ENCODE measurements at regions not wholly inside any gene's neighbourhood (a gene's known extent, or its start where the extent isn't known, plus 50 kb on each side); places are given as distances from the start of the nearest gene placed in this dataset.

DNA sequence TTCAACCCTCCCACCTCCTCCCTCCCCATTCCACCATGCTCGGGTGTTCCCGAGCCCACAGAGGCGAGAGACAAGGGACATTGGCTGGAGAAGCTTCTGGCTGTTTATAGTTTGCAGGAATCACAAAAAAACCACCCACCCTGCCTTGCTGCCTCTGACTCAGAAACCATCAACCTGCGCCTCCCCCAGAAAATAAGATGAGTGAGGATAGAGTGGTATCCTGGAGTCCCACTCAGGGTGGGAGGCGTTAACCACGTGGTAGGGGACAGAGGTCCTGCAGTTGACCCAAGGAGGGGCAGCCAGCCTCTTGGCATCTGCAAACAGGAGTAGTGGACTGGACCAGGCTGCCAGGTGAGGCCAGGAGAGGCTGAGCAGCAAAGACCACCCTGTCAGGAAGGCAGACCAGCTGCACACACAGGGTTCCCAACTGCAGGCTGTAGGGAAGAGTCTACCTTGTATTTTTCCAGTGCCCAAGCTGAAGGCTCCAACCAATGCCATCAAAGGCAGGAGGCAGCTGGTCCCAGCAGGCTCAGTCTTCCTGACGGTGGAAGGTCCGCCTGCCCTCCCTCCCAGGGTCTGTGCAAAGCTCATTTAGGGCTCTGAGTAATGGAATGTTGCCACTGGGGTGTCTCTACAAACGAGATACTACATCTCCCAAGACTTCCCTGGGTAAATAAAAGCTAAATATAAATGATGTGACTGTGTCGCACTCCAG is 201.5 kb upstream of the TNRC6C start:
- no peak overlapping the region for H3K9ac ChIP-seq (replicated peaks in 1 of 4; ENCODE audit: extremely low read depth in 1 of 4, low read depth in 3 of 4, low read length in 3 of 4)
- H3K4me3 ChIP-seq (ENCODE audit: extremely low read depth in 1 of 4, insufficient read depth in 2 of 4, low read depth in 3 of 4, low read length in 4 of 4), result no peak overlapping the region
- H3K56ac ChIP-seq (replicated peaks; ENCODE audit: insufficient read length, low read depth, low read length), result no peak overlapping the region
- WGBS, 2 experiments (ENCODE audit: extremely low coverage in 1 of 2, insufficient coverage in 1 of 2, insufficient read length in 1 of 2, insufficient replicate concordance in 2 of 2, low coverage in 1 of 2, low lambda C conversion rate in 2 of 2, missing lambda C conversion rate in 1 of 2), result 79% methylated on average over 10 of the region's 10 CpGs; no CpG with 5 or more reads in 1 of the 2 experiments
- H3K79me2 ChIP-seq (ENCODE audit: control insufficient read depth in 1 of 2, insufficient read depth in 2 of 2, low read length in 2 of 2), result no peaks in the 10 kb centered on the region
- H3K4ac ChIP-seq (replicated peaks; ENCODE audit: insufficient read length, low read depth, low read length), result no peak overlapping the region
- H2BK15ac ChIP-seq (ENCODE audit: low read length), result no peak overlapping the region
- no peak overlapping the region for H2AK5ac ChIP-seq (ENCODE audit: low read depth, low read length)
- DNase-seq (ENCODE audit: low read depth in 1 of 2, low spot score in 2 of 2) (no peak), FAIRE-seq (no peak)
- no peak overlapping the region for H2BK120ac ChIP-seq (replicated peaks; ENCODE audit: low read depth, low read length)
- no peaks in the 10 kb centered on the region for H3K36me3 ChIP-seq (ENCODE audit: control insufficient read depth in 2 of 4, insufficient read depth in 4 of 4, low read length in 3 of 4)
- no peak overlapping the region for H2BK5ac ChIP-seq (ENCODE audit: low read depth, low read length)
- H2BK12ac ChIP-seq (ENCODE audit: low read depth, low read length), result no peak overlapping the region
- no peaks in the 10 kb centered on the region for H4K20me1 ChIP-seq (replicated peaks in 1 of 2; ENCODE audit: control insufficient read depth in 1 of 2, insufficient read depth in 2 of 2, low read length in 2 of 2)
- no peak overlapping the region for H3K27ac ChIP-seq (ENCODE audit: low read depth, low read length)
- no peaks in the 10 kb centered on the region for H3K23me2 ChIP-seq (ENCODE audit: low read depth, low read length)
- POLR2A ChIA-PET (ENCODE audit: partially characterized antibody), result no interaction called here
- no peak overlapping the region for H3K14ac ChIP-seq (ENCODE audit: insufficient read length)
- CTCF ChIA-PET (ENCODE audit: partially characterized antibody), result interaction anchor here (0.7 to 6.0 kb wide), 9 partner anchors 15 to 215 kb away, joined by 3 to 42 read pairs (median 3); no protein-coding TSS in a partner anchor
- no peak overlapping the region for H3K4me2 ChIP-seq (ENCODE audit: insufficient read depth in 1 of 2, low read depth in 2 of 2, low read length in 2 of 2)
- no peak overlapping the region for H3K23ac ChIP-seq (ENCODE audit: insufficient read length)
- H3K4me1 ChIP-seq (replicated peaks in 1 of 4; ENCODE audit: control insufficient read depth in 3 of 4, insufficient read depth in 4 of 4, low read length in 3 of 4), result peaks cover 0 to 3% (median 0%) of the 10 kb centered on the region in 4 experiments; a peak in 2 of 7 replicates
- peaks cover 3 to 7% of the 10 kb centered on the region in 2 experiments; a peak in 1 of 4 replicates for H3K9me3 ChIP-seq (ENCODE audit: insufficient read depth in 2 of 2, low read depth in 1 of 2, low read length in 1 of 2)
- H3K27me3 ChIP-seq (replicated peaks in 1 of 4; ENCODE audit: control insufficient read depth in 3 of 4, extremely low read depth in 1 of 4, insufficient read depth in 3 of 4, low read length in 3 of 4), result no peaks in the 10 kb centered on the region; a peak in 1 of 7 replicates
- no peak overlapping the region for H2BK20ac ChIP-seq (ENCODE audit: low read length)
- no peaks in the 10 kb centered on the region for H3K79me1 ChIP-seq (ENCODE audit: low read depth, low read length)
- H4K91ac ChIP-seq (replicated peaks; ENCODE audit: insufficient read length, low read length), result peak overlapping the region; percentile 39
- no peak overlapping the region for H2AFZ ChIP-seq (ENCODE audit: low read length)
- H3K18ac ChIP-seq (ENCODE audit: extremely low read depth, low read length), result no peak overlapping the region; the same call in none of the 2 replicates
- no peak overlapping the region for H4K8ac ChIP-seq (ENCODE audit: extremely low read depth, insufficient read depth, low read length)
- H4K5ac ChIP-seq (ENCODE audit: insufficient read length, low read depth, low read length), result no peak overlapping the region
- no peak for TF ChIP-seq EGR1 (IDR thresholded peaks at IDR 0.05; ENCODE audit: borderline replicate concordance, low read depth, low read length)
- no peak for TF ChIP-seq SIRT6 (IDR thresholded peaks at IDR 0.05; ENCODE audit: low read length)
- TF ChIP-seq MAX (IDR thresholded peaks at IDR 0.05), result no peak
- no peak for TF ChIP-seq TEAD4 (IDR thresholded peaks at IDR 0.05; ENCODE audit: low read depth, low read length)
- TF ChIP-seq, protein P1, sequence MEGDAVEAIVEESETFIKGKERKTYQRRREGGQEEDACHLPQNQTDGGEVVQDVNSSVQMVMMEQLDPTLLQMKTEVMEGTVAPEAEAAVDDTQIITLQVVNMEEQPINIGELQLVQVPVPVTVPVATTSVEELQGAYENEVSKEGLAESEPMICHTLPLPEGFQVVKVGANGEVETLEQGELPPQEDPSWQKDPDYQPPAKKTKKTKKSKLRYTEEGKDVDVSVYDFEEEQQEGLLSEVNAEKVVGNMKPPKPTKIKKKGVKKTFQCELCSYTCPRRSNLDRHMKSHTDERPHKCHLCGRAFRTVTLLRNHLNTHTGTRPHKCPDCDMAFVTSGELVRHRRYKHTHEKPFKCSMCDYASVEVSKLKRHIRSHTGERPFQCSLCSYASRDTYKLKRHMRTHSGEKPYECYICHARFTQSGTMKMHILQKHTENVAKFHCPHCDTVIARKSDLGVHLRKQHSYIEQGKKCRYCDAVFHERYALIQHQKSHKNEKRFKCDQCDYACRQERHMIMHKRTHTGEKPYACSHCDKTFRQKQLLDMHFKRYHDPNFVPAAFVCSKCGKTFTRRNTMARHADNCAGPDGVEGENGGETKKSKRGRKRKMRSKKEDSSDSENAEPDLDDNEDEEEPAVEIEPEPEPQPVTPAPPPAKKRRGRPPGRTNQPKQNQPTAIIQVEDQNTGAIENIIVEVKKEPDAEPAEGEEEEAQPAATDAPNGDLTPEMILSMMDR (IDR thresholded peaks at IDR 0.05; ENCODE audit: control extremely low read depth in 1 of 3, insufficient read depth in 1 of 3, low read depth in 1 of 3, low read length in 3 of 3), result no peak
- no peak for TF ChIP-seq HDAC6 (IDR thresholded peaks at IDR 0.05; ENCODE audit: low read depth, low read length)
- TF ChIP-seq MAFK (IDR thresholded peaks at IDR 0.05; ENCODE audit: low read depth, low read length), result no peak
- no peak for TF ChIP-seq NRF1 (IDR thresholded peaks at IDR 0.05; ENCODE audit: low read depth, low read length)
- TF ChIP-seq SIX5 (IDR thresholded peaks at IDR 0.05; ENCODE audit: low read depth, low read length), result no peak
- TF ChIP-seq CBX5 (IDR thresholded peaks at IDR 0.05; ENCODE audit: low read depth, low read length), result no peak
- no peak for TF ChIP-seq SRF (IDR thresholded peaks at IDR 0.05; ENCODE audit: low read depth, low read length)
